GM06990 (cell line): ENCODE measurements at regions not wholly inside any gene's neighbourhood (a gene's known extent, or its start where the extent isn't known, plus 50 kb on each side); places are given as distances from the start of the nearest gene placed in this dataset.

Experiments
- DNase-seq: peaks from one replicate; pipeline ENCODE4 v3.0.0-alpha.2; 2011; ENCODE audit not compliant: insufficient read length; ENCODE audit errors: extremely low read depth
- H3K27me3 ChIP-seq: replicated peaks from 2 replicates; pipeline ENCODE4 v1.6.0; 2011; ENCODE audit warnings: low read length; ENCODE audit not compliant: control insufficient read depth, insufficient read depth
- H3K36me3 ChIP-seq: 2 replicates; pipeline ENCODE4 v1.5.1; 2011; ENCODE audit warnings: low read length; ENCODE audit not compliant: control insufficient read depth, insufficient read depth
- H3K4me3 ChIP-seq: replicated peaks from 2 replicates; pipeline ENCODE4 v1.5.1; 2011; ENCODE audit warnings: low read depth, mild to moderate bottlenecking, control low read depth, low read length
- CTCF ChIP-seq: IDR thresholded peaks from 2 replicates; pipeline ENCODE4 v1.5.1; 2011; ENCODE audit warnings: low read length, control low read depth, mild to moderate bottlenecking, inconsistent platforms; ENCODE audit not compliant: insufficient read depth, poor library complexity, severe bottlenecking

- no peak for TF ChIP-seq CTCF
- DNase-seq = no peak
Observed at GRCh38 chr13:70908795-70909194, 800.5 kb upstream of the KLHL1 start.

GRCh38 chr13:70905035-70905434 lies 796.8 kb upstream of the KLHL1 start:
- H3K36me3 ChIP-seq = no peaks in the 10 kb centered on the region
- no peaks in the 10 kb centered on the region for H3K27me3 ChIP-seq
- no peak for DNase-seq
- H3K4me3 ChIP-seq = no peak overlapping the region
- no peak for TF ChIP-seq CTCF

More at GRCh38 chr13:70908795-70909194, 800.5 kb upstream of the KLHL1 start:
- H3K36me3 ChIP-seq = no peaks in the 10 kb centered on the region
- H3K27me3 ChIP-seq = no peaks in the 10 kb centered on the region
- no peak overlapping the region for H3K4me3 ChIP-seq

- Histone ChIP-seq H3K36me3 (no peaks in the 10 kb centered on the region), H3K27me3 (no peaks in the 10 kb centered on the region), H3K4me3 (no peak overlapping the region)
- no peak for TF ChIP-seq CTCF
- no peak for DNase-seq
Observed at GRCh38 chr13:70896136-70896535, 787.9 kb upstream of the KLHL1 start.

- Histone ChIP-seq H3K4me3 (no peak overlapping the region), H3K27me3 (no peaks in the 10 kb centered on the region), H3K36me3 (no peaks in the 10 kb centered on the region)
- no peak for TF ChIP-seq CTCF
- no peak for DNase-seq
Observed at GRCh38 chr13:70895599-70895998, 787.3 kb upstream of the KLHL1 start.

- Histone ChIP-seq H3K4me3 (no peak overlapping the region), H3K36me3 (no peaks in the 10 kb centered on the region), H3K27me3 (no peaks in the 10 kb centered on the region)
- no peak for DNase-seq
- no peak for TF ChIP-seq CTCF
Observed at GRCh38 chr13:70894258-70894657, 786.0 kb upstream of the KLHL1 start.

DNA sequence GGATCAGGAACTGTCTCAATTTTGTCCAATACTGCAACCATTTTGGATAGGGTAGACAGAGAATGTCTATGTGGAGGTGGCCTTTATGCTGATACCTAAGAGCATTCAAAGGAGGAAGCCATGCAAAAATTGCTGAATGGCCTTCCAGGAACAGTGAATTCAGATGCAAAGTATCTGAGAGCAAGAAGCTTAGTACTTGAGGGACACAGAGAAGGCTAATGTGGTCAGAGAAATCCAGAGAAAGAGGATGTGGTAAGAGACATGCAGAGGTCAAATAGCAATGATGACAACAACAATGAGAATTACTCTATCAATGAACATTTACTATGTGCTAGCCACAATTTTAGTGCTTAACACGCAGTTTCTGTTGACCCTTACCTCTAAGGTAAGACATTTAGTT lies 785.6 kb upstream of the KLHL1 start:
- H3K4me3 ChIP-seq = no peak overlapping the region
- TF ChIP-seq CTCF = no peak
- no peak for DNase-seq

More for the DNA sequence above, 785.6 kb upstream of the KLHL1 start:
- H3K36me3 ChIP-seq = no peaks in the 10 kb centered on the region
- no peaks in the 10 kb centered on the region for H3K27me3 ChIP-seq
